ENCODE measurements at regions not wholly inside any gene's neighbourhood (a gene's known extent, or its start where the extent isn't known, plus 50 kb on each side); places are given as distances from the start of the nearest gene placed in this dataset.
"Not testable (repeated sequence)": the region's sequence is repeated elsewhere in the genome, so short reads cannot be mapped to it uniquely, and the experiment has no call there.

GRCh38 chr1:106325600-106325999 lies 730.9 kb upstream of the PRMT6 start:
- no peak for DNase-seq

- no peak for DNase-seq
Observed at GRCh38 chr1:106344494-106344893, 712.0 kb upstream of the PRMT6 start.

- DNase-seq = no peak
Observed at GRCh38 chr1:106360252-106360651, 696.2 kb upstream of the PRMT6 start.

- DNase-seq = no peak
Observed at GRCh38 chr1:106366627-106367319, 689.7 kb upstream of the PRMT6 start.

- DNase-seq = no peak
Observed at GRCh38 chr1:106378261-106378660, 678.2 kb upstream of the PRMT6 start.

- DNase-seq = no peak
Observed at GRCh38 chr1:106380772-106381171, 675.7 kb upstream of the PRMT6 start.

- not testable (repeated sequence) for DNase-seq
Observed at GRCh38 chr1:106389160-106389559, 667.3 kb upstream of the PRMT6 start.

GRCh38 chr1:106393046-106393445 lies 663.4 kb upstream of the PRMT6 start:
- DNase-seq = no peak

GRCh38 chr1:106396020-106396419 lies 660.5 kb upstream of the PRMT6 start:
- no peak for DNase-seq

GRCh38 chr1:106398391-106398790 lies 658.1 kb upstream of the PRMT6 start:
- DNase-seq = no peak

GRCh38 chr1:106406114-106406513 lies 650.4 kb upstream of the PRMT6 start:
- no peak for DNase-seq

- not testable (repeated sequence) for DNase-seq
Observed at GRCh38 chr1:106412321-106412720, 644.2 kb upstream of the PRMT6 start.

- DNase-seq = no peak
Observed at GRCh38 chr1:106435269-106435668, 621.2 kb upstream of the PRMT6 start.

GRCh38 chr1:106439475-106439874 lies 617.0 kb upstream of the PRMT6 start:
- no peak for DNase-seq

- no peak for DNase-seq
Observed at GRCh38 chr1:106447466-106447865, 609.0 kb upstream of the PRMT6 start.

- DNase-seq = no peak
Observed at GRCh38 chr1:106456832-106457231, 599.6 kb upstream of the PRMT6 start.

GRCh38 chr1:106457368-106457767 lies 599.1 kb upstream of the PRMT6 start:
- DNase-seq = no peak

- DNase-seq = no peak
Observed at GRCh38 chr1:106458866-106459265, 597.6 kb upstream of the PRMT6 start.

- DNase-seq = no peak
Observed at GRCh38 chr1:106459418-106459817, 597.1 kb upstream of the PRMT6 start.

GRCh38 chr1:106465666-106466065 lies 590.8 kb upstream of the PRMT6 start:
- DNase-seq = no peak

- no peak for DNase-seq
Observed at GRCh38 chr1:106480629-106481028, 575.8 kb upstream of the PRMT6 start.

GRCh38 chr1:106492880-106493279 lies 563.6 kb upstream of the PRMT6 start:
- no peak for DNase-seq

GRCh38 chr1:106494646-106495045 lies 561.8 kb upstream of the PRMT6 start:
- DNase-seq = no peak

GRCh38 chr1:106498238-106498637 lies 558.2 kb upstream of the PRMT6 start:
- DNase-seq = no peak

GRCh38 chr1:106502659-106503058 lies 553.8 kb upstream of the PRMT6 start:
- no peak for DNase-seq

All from midbrain (tissue), 1 donor.